PC-9 (cell line): ENCODE measurements at regions not wholly inside any gene's neighbourhood (a gene's known extent, or its start where the extent isn't known, plus 50 kb on each side); places are given as distances from the start of the nearest gene placed in this dataset.

ENCODE experiments used
- CTCF ChIP-seq: fragments of 200-600 bp; sonication (generic); conservative IDR thresholded peaks from 2 replicates; pipeline ENCODE4 v1.6.1; 2017; ENCODE audit warnings: mixed run types, antibody characterized with exemption, mild to moderate bottlenecking, moderate library complexity
- EZH2 ChIP-seq: fragments of 200-600 bp; sonication (generic); IDR thresholded peaks from 2 replicates; pipeline ENCODE4 v1.8.0; 2017; ENCODE audit warnings: antibody characterized with exemption, low read depth

GRCh38 chr1:82318921-82319320 lies 518.2 kb downstream of the ADGRL2 start:
- TF ChIP-seq EZH2 = no peak
- TF ChIP-seq CTCF = no peak
